ENCODE measurements at regions not wholly inside any gene's neighbourhood (a gene's known extent, or its start where the extent isn't known, plus 50 kb on each side); places are given as distances from the start of the nearest gene placed in this dataset.

- H3K4me3 ChIP-seq (replicated peaks in 1 of 3; ENCODE audit: low read depth in 2 of 3, low read length in 3 of 3), result no peak overlapping the region
- H3K27ac ChIP-seq (ENCODE audit: low read depth in 1 of 2, low read length in 2 of 2), result no peak overlapping the region
- no peaks in the 10 kb centered on the region for H3K27me3 ChIP-seq (ENCODE audit: control insufficient read depth in 2 of 2, insufficient read depth in 2 of 2, low read length in 2 of 2)
- Mint-ChIP-seq H3K36me3 (no peaks in the 10 kb centered on the region), H3K27me3 (ENCODE audit: low read depth in 3 of 3) (peaks cover 0 to 5% (median 4%) of the 10 kb centered on the region in 3 donors), H3K4me3 (no peak overlapping the region), H3K27ac (no peak overlapping the region), H3K9me3 (peaks cover 9 to 21% (median 14%) of the 10 kb centered on the region in 7 donors), H3K4me1 (no peaks in the 10 kb centered on the region)
- H3K36me3 ChIP-seq (replicated peaks in 1 of 2; ENCODE audit: control insufficient read depth in 1 of 2, insufficient read depth in 2 of 2, low read length in 2 of 2), result no peaks in the 10 kb centered on the region
- H3K4me2 ChIP-seq (replicated peaks; ENCODE audit: extremely low read depth, low read length, poor library complexity, severe bottlenecking), result no peak overlapping the region
- 73% methylated on average over 6 of the region's 6 CpGs for WGBS (ENCODE audit: insufficient coverage)
- no peak for DNase-seq
- intact Hi-C loops (cut with micrococcal nuclease), result no loop called here
- H3K9ac ChIP-seq (ENCODE audit: insufficient read depth, low read length, poor library complexity, severe bottlenecking), result no peak overlapping the region
- no peaks in the 10 kb centered on the region for H3K4me1 ChIP-seq (ENCODE audit: control insufficient read depth in 1 of 2, insufficient read depth in 2 of 2, low read length in 2 of 2)
- H3K79me2 ChIP-seq (ENCODE audit: insufficient read depth, low read length), result no peaks in the 10 kb centered on the region
- no peak overlapping the region for H2AFZ ChIP-seq (ENCODE audit: insufficient read depth, low read depth, low read length, poor library complexity, severe bottlenecking)
- TF ChIP-seq CTCF (IDR thresholded peaks at IDR 0.05), result no peak
- no peaks in the 10 kb centered on the region for H4K20me1 ChIP-seq (ENCODE audit: insufficient read depth, low read length)
- peaks cover 10 to 29% of the 10 kb centered on the region in 2 donors for H3K9me3 ChIP-seq (replicated peaks in 1 of 2; ENCODE audit: control insufficient read depth in 1 of 2, insufficient read depth in 1 of 2, low read length in 2 of 2)
Observed at GRCh38 chr10:123392182-123392963, 238.2 kb downstream of the BUB3 start.

- Histone ChIP-seq H3K4me3 (replicated peaks in 1 of 3; ENCODE audit: low read depth in 2 of 3, low read length in 3 of 3) (no peak overlapping the region), H3K4me2 (replicated peaks; ENCODE audit: extremely low read depth, low read length, poor library complexity, severe bottlenecking) (no peak overlapping the region), H2AFZ (ENCODE audit: insufficient read depth, low read depth, low read length, poor library complexity, severe bottlenecking) (no peak overlapping the region), H3K79me2 (ENCODE audit: insufficient read depth, low read length) (no peaks in the 10 kb centered on the region), H3K36me3 (replicated peaks in 1 of 2; ENCODE audit: control insufficient read depth in 1 of 2, insufficient read depth in 2 of 2, low read length in 2 of 2) (no peaks in the 10 kb centered on the region), H3K9ac (ENCODE audit: insufficient read depth, low read length, poor library complexity, severe bottlenecking) (no peak overlapping the region), H4K20me1 (ENCODE audit: insufficient read depth, low read length) (no peaks in the 10 kb centered on the region), H3K9me3 (replicated peaks in 1 of 2; ENCODE audit: control insufficient read depth in 1 of 2, insufficient read depth in 1 of 2, low read length in 2 of 2) (peaks cover 10 to 26% of the 10 kb centered on the region in 2 donors), H3K27me3 (ENCODE audit: control insufficient read depth in 2 of 2, insufficient read depth in 2 of 2, low read length in 2 of 2) (no peaks in the 10 kb centered on the region), H3K4me1 (ENCODE audit: control insufficient read depth in 1 of 2, insufficient read depth in 2 of 2, low read length in 2 of 2) (no peaks in the 10 kb centered on the region), H3K27ac (ENCODE audit: low read depth in 1 of 2, low read length in 2 of 2) (no peak overlapping the region)
- TF ChIP-seq CTCF (IDR thresholded peaks at IDR 0.05), result no peak
- H3K27ac Mint-ChIP-seq, result no peak overlapping the region
- 100% methylated on average over 2 of the region's 3 CpGs for WGBS (ENCODE audit: insufficient coverage)
- no peak for DNase-seq
- peaks cover 0 to 5% (median 3%) of the 10 kb centered on the region in 3 donors for H3K27me3 Mint-ChIP-seq (ENCODE audit: low read depth in 3 of 3)
- no peak overlapping the region for H3K4me3 Mint-ChIP-seq
- H3K9me3 Mint-ChIP-seq, result peaks cover 6 to 17% (median 13%) of the 10 kb centered on the region in 7 donors
- no peaks in the 10 kb centered on the region for H3K36me3 Mint-ChIP-seq
- intact Hi-C loops (cut with micrococcal nuclease), result no loop called here
- no peaks in the 10 kb centered on the region for H3K4me1 Mint-ChIP-seq
Observed at GRCh38 chr10:123393170-123393569, 239.0 kb downstream of the BUB3 start.
